Stimulated activated CD4-positive, alpha-beta T cell treated with anti-CD3 and anti-CD28 coated beads, Interleukin-4, amount 100 ng/mL, for 1 hour (primary cell): ENCODE measurements at regions not wholly inside any gene's neighbourhood (a gene's known extent, or its start where the extent isn't known, plus 50 kb on each side); places are given as distances from the start of the nearest gene placed in this dataset.
"Not testable (repeated sequence)": the region's sequence is repeated elsewhere in the genome, so short reads cannot be mapped to it uniquely, and the experiment has no call there.

Experiments
- DNase-seq: peaks from one replicate; pipeline ENCODE4 v3.0.0-alpha.2; 2020

GRCh38 chr3:174547801-174548435 lies 311.2 kb upstream of the NAALADL2 start:
- no peak for DNase-seq

DNA sequence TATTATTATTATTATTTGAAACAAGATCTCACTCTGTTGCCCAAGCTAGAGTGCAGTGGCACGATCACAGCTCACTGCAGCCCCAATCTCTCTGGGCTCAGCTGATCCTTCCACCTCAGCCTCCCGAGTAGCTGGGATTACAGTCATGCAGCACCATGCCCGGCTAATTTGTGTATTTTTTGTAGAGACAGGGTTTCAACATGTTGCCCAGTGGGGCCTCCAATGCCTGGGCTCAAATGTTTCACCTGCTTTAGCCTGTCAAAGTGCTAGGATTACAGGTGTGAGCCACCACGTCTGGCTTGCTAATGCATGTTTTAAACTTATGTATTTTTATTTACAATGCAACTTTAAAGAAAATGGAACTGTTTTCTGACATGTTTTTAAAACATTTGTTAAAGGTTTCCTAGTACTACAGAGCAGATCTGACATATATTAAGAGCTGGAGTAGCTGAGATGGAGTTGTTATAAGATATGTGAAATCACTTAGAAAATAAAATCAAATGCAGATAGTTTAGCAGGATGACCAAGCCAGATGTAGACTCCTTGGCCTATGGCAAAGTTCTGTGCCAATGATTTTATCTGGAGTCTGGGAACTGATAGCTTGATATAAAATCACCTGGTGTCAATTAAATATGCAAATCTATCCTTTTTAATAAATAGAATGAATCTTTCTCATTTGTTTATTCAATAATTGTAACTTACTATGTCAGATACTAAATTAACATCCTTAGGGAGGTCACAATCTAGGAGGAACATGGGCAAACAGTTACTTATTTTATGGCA lies 310.1 kb upstream of the NAALADL2 start:
- DNase-seq: no peak

DNA sequence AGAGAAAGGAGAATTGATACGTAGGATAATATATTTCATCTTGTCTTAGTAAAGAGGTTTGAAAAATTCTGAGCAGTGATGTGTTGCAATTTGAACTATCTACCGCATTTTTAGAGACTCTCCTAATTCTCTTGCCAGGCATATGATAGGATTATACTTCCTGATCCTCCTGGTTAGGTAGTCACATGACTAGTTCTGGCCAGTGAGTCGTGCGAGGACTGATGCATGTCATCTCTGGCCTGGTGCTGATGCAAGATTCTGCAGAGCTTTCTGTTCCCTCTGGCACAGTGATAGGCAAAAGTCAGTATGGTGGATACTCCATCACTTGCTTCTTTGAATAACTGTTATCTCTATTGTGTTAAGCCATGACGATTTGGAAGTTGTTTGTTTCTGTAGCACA lies 277.6 kb upstream of the NAALADL2 start:
- no peak for DNase-seq

GRCh38 chr3:174583396-174583795 lies 275.7 kb upstream of the NAALADL2 start:
- DNase-seq: no peak

DNA sequence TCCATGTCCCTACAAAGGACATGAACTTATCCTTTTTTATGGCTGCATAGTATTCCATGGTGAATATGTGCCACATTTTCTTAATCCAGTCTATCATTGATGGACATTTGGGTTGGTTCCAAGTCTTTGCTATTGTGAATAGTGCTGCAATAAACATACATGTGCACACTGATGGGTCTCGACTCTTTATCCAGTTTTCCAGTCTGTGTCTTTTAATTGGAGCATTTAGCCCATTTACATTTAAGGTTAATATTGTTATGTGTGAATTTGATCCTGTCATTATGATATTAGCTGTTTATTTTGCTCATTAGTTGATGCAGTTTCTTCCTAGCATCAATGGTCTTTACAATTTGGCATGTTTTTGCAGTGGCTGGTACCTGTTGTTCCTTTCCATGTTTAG lies 272.0 kb upstream of the NAALADL2 start:
- not testable (repeated sequence) for DNase-seq

GRCh38 chr3:174596447-174596982 lies 262.6 kb upstream of the NAALADL2 start:
- DNase-seq: no peak

- no peak for DNase-seq
These were observed 260.2 kb upstream of the NAALADL2 start for GRCh38 chr3:174598885-174599439.

DNA sequence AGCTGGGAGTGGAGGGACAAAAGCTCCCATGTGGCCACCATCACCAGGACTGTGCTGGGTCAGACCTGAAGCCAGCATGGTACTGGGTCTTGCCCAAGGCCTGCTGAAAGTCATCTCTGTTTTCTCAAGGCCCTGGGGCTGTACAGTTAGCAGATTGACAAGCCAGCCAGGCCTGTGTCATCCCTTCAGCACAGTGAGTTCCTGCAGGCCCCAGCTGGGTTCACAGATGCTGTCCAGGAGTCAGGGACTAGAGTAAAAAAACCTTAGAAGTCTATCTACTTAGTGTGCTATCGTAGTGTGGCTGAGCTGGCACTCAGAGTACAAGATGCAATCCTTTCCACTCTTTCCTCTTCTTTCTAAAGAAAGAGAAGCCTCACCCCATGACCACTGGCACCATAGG lies 246.0 kb upstream of the NAALADL2 start:
- no peak for DNase-seq

DNA sequence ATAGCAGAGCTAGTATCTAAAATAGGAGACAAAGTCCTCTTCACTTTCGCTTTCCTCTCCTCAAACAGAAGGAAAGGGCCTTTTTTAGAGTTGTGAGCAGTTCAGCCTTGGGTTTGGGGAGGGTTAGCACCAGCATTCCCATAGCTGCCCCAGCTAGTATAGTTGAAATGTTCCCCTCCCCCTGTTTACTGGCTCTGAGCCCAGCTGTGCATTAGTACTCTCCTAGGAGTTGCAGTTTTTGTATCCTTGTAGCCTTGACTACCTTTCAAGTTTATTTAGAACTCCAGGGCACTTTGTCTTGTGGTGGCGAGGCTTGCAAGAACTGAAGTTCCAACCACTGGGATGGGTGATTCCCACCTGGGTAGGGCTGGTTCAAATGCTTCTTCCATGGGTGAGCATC lies 245.1 kb upstream of the NAALADL2 start:
- DNase-seq: no peak

DNA sequence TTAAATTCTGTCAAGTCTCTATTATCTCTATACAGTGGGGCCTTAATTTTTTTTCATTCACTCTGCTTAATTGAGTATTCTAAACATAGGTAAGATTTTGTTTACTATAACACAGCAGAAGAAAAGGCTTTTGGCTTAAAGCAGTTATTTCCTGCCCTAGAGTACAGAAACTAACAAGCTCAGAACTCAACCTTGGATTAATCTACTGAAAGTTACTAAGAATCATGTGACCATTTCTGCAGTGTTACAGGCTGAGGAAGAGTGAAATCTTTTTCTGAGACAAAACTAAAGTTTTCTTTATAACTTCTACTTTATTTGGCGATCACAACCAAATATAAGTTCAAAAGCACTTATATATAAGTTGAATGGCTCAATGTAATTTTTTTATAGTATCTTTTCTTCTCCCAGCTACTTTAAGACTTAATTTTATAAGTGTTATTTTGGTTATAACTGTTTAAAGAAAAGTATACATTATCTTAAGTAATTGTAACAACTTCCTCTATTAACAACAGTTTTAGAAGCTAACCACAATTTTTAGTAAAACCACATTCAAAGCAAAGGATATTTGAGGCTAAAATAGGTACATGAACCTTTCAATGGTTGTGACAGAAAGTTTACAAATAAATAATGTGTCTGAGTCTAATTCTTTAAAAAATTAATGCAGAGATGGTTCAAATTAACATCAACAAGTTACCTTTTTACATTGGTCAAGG lies 240.6 kb upstream of the NAALADL2 start:
- no peak for DNase-seq

- DNase-seq: no peak
These were observed 239.9 kb upstream of the NAALADL2 start for GRCh38 chr3:174619239-174619638.

- DNase-seq: no peak
These were observed 239.0 kb upstream of the NAALADL2 start for GRCh38 chr3:174620138-174620537.

- no peak for DNase-seq
These were observed 238.2 kb upstream of the NAALADL2 start for GRCh38 chr3:174620855-174621472.

DNA sequence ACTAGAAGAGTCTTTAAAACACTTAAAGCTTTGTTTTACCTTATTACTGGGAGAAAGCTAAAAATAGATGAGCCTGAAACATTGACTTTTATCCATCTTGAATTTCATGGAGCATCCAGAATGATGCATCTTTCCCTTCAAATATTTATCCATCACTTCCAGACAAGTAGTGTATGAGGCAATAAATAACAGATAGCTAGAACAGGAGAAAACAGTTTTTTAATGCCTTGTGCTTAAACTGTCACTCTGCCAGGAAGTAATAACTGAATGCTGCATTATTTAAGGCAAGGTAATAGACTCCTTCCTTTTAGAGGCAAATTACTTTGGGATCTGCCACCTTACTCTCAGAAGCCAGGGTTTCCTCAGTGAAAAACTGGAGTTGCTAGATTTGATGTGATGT lies 225.8 kb upstream of the NAALADL2 start:
- DNase-seq: no peak

GRCh38 chr3:174636451-174636850 lies 222.7 kb upstream of the NAALADL2 start:
- DNase-seq: no peak

DNA sequence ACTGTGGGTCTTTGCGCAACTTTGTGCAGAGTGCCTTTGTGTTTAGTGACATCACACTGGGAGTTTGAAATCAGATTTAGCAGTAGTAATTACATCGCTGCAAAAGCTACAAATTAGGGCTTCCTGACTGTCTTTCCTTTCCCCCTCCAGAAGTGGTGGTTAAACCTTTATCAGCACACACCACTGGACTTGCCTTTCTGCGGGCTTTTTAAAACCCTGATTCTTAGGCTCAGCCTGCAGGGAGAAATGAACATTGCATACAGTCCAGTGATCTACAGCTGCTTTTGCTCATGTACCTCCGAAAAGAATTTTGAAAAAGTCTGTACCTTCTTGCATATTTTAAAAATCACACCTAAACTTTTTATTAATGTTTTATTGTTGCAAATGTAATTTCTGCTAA lies 219.7 kb upstream of the NAALADL2 start:
- no peak for DNase-seq

DNA sequence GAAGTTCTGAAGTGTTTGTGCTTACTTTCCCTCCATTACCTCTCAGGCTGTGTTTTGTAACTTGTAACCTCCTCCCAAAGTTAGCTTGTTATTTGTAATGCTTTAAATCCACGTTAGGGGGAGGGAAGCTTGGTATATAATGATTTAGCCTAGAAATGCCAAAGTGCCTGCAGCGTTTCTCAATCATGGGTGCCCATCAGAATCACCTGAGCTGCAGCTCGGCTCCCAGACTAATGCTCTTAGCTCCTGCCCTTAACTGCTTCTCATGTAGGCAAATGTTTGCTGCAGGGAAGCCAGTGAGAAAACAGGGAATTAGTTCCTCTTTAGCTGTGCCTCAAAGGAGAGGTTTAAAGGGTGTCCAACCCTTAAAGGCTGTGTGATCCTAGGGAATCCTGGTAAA lies 219.2 kb upstream of the NAALADL2 start:
- DNase-seq: no peak

GRCh38 chr3:174640932-174641331 lies 218.2 kb upstream of the NAALADL2 start:
- no peak for DNase-seq

DNA sequence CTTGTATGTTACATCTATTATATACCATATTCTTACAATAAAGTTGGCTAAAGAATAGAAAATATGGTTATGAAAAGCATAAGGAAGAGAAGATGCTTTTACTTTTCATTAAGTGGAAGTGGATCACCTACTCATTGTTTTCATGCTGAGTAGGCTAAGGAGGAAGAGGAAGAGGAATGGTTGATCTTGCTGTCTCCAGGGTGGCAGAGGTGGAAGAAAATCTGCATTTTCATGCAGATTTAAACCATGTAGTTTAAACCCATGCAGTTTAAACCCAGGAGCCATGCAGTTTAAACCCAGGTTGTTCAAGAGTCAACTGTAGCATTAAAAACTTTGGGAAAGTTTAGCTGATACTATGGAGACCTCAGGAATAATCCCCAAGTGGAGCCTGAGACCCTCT lies 214.8 kb upstream of the NAALADL2 start:
- DNase-seq: no peak

GRCh38 chr3:174651951-174652350 lies 207.2 kb upstream of the NAALADL2 start:
- no peak for DNase-seq

- no peak for DNase-seq
These were observed 199.6 kb upstream of the NAALADL2 start for GRCh38 chr3:174659511-174659910.

DNA sequence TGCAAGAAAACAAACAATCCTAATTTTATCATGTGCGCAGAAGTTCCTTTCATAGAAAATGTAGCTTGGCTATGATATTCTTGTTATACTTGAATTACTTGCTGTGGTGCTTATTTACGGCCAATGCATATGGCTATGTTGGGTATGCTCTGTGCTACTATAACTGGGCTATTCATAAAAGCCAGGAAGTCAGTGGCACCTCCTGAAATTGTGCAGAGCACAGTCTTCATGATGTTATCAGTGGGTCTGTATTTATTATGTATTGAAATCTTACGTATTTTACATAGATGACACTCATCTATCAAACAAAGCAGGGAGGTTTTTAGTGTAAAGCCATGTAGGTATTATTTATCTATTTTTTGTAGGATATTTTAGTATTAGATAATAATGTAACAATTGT lies 196.5 kb upstream of the NAALADL2 start:
- DNase-seq: no peak

DNA sequence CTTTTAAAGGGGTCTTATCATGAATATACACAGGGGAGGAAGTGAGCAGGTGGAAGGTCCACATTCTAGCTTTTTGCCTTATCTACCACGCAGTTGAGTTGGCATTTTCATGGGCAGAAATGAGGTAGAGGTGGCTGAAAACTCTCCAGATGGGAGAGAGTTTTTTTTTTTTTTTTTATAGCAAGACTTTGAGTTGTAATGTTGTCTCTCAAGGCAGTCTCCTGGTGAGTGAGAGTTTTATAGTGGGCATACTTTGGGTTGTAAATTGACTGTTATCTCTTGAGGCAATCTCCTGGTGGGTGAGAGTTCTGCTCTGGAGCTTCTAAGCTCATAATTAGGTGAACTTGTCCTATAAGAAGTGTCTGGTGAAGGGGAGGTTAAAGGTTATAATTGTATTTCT lies 191.7 kb upstream of the NAALADL2 start:
- DNase-seq: no peak
